Right lobe of liver (tissue), 4 donors: ENCODE measurements at regions not wholly inside any gene's neighbourhood (a gene's known extent, or its start where the extent isn't known, plus 50 kb on each side); places are given as distances from the start of the nearest gene placed in this dataset.

Experiments used
- POLR2A ChIP-seq: fragments of 450-650 bp; IDR thresholded peaks from one replicate; pipeline ENCODE4 v1.6.1; 2017; ENCODE audit warnings: antibody characterized with exemption, mild to moderate bottlenecking
- TF ChIP-seq, protein P1 (sequence below), 4 donors: fragments of 200-600 bp in 3 of 4; fragments of 450-650 bp in 1 of 4; IDR thresholded peaks; one replicate each; pipeline versions ENCODE4 v1.5.1 to v1.8.0; 2016 to 2022; ENCODE audit warnings: antibody characterized with exemption in 4 of 4, mild to moderate bottlenecking in 2 of 4
- donor health status: DM: no; HTN: no; CAD: no.
- donor health status: DM: no; HTN: no; CAD: no.
- donor health status: DM: no; HTN: yes; CAD: no.

DNA sequence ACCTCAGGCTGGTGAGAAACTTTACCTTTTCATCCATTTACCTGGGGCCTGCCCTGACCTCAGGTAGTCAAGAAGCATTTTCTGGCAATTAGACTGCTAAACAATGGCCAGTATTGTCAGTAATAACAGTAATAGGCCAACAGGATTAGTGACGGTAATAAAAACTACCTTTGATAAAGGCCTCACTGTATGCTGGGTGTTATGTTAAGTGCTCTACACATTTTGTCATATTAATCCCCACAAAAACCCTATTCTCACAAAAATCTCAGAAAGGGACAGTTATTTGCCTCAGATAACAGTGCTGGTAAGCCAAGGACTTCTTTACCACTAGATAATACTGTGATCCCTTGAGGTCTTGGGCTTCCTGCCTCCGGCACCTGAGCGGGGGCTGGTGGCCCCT is 191.4 kb downstream of the FOXD2 start:
- TF ChIP-seq, protein P1, sequence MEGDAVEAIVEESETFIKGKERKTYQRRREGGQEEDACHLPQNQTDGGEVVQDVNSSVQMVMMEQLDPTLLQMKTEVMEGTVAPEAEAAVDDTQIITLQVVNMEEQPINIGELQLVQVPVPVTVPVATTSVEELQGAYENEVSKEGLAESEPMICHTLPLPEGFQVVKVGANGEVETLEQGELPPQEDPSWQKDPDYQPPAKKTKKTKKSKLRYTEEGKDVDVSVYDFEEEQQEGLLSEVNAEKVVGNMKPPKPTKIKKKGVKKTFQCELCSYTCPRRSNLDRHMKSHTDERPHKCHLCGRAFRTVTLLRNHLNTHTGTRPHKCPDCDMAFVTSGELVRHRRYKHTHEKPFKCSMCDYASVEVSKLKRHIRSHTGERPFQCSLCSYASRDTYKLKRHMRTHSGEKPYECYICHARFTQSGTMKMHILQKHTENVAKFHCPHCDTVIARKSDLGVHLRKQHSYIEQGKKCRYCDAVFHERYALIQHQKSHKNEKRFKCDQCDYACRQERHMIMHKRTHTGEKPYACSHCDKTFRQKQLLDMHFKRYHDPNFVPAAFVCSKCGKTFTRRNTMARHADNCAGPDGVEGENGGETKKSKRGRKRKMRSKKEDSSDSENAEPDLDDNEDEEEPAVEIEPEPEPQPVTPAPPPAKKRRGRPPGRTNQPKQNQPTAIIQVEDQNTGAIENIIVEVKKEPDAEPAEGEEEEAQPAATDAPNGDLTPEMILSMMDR (IDR thresholded peaks at IDR 0.05) = no peak
- no peak for TF ChIP-seq POLR2A
